Loucy (cell line): ENCODE measurements at regions not wholly inside any gene's neighbourhood (a gene's known extent, or its start where the extent isn't known, plus 50 kb on each side); places are given as distances from the start of the nearest gene placed in this dataset.

Source experiments
- H2AFZ ChIP-seq: fragments of 200-600 bp; sonication (generic); 2 replicates; pipeline ENCODE4 v1.6.0; 2016; ENCODE audit warnings: antibody characterized with exemption, mild to moderate bottlenecking, low read length, moderate library complexity
- H3F3A ChIP-seq: fragments of 200-600 bp; 2 replicates; pipeline ENCODE4 v1.6.0; 2016; ENCODE audit warnings: antibody characterized with exemption, low read depth, mild to moderate bottlenecking
- H3K27me3 ChIP-seq: fragments of 200-600 bp; sonication (generic); 2 replicates; pipeline ENCODE4 v1.6.1; 2014; ENCODE audit warnings: low read length, mild to moderate bottlenecking; ENCODE audit not compliant: insufficient read depth, poor library complexity, severe bottlenecking
- H3K36me3 ChIP-seq: fragments of 200-600 bp; sonication (generic); 2 replicates; pipeline ENCODE4 v1.6.1; 2016; ENCODE audit warnings: low read length; ENCODE audit not compliant: insufficient read depth
- H3K4me1 ChIP-seq: fragments of 200-600 bp; sonication (generic); 2 replicates; pipeline ENCODE4 v1.5.1; 2014; ENCODE audit warnings: low read length, mild to moderate bottlenecking; ENCODE audit not compliant: insufficient read depth, poor library complexity, severe bottlenecking
- H3K4me2 ChIP-seq: fragments of 200-600 bp; sonication (generic); 2 replicates; pipeline ENCODE4 v1.6.0; 2014; ENCODE audit warnings: antibody characterized with exemption, low read length, low read depth, mild to moderate bottlenecking; ENCODE audit not compliant: poor library complexity, severe bottlenecking
- H3K4me3 ChIP-seq: fragments of 200-600 bp; sonication (generic); 2 replicates; pipeline ENCODE4 v1.5.1; 2014; ENCODE audit warnings: low read length, mild to moderate bottlenecking, mixed read lengths; ENCODE audit not compliant: poor library complexity, severe bottlenecking
- H3K79me2 ChIP-seq: fragments of 200-600 bp; sonication (generic); 2 replicates; pipeline ENCODE4 v1.6.1; 2014; ENCODE audit warnings: low read length; ENCODE audit not compliant: insufficient read depth
- H3K9ac ChIP-seq: fragments of 200-600 bp; sonication (generic); 2 replicates; pipeline ENCODE4 v1.6.0; 2014; ENCODE audit warnings: mild to moderate bottlenecking, low read depth, low read length, moderate library complexity; ENCODE audit not compliant: poor library complexity, severe bottlenecking
- H3K9me2 ChIP-seq: fragments of 200-600 bp; sonication (generic); replicated peaks from 2 replicates; pipeline ENCODE4 v1.6.1; 2016; ENCODE audit warnings: low read depth, low read length, mixed read lengths
- H3K9me3 ChIP-seq: fragments of 200-600 bp; sonication (generic); 2 replicates; pipeline ENCODE4 v1.6.1; 2014; ENCODE audit warnings: mild to moderate bottlenecking, antibody characterized with exemption, low read length, low read depth; ENCODE audit not compliant: insufficient read depth
- H4K20me1 ChIP-seq: fragments of 200-600 bp; sonication (generic); 2 replicates; pipeline ENCODE4 v1.6.0; 2014; ENCODE audit warnings: antibody characterized with exemption, low read length, mild to moderate bottlenecking; ENCODE audit not compliant: insufficient read depth, poor library complexity, severe bottlenecking
- CTCF ChIP-seq: fragments of 200-600 bp; sonication (generic); conservative IDR thresholded peaks from 2 replicates; pipeline ENCODE4 v1.5.1; 2014; ENCODE audit warnings: mild to moderate bottlenecking, antibody characterized with exemption, low read length
- EZH2phosphoT487 ChIP-seq: fragments of 200-600 bp; IDR thresholded peaks from 2 replicates; pipeline ENCODE4 v1.6.1; 2018; ENCODE audit warnings: antibody characterized with exemption, mild to moderate bottlenecking, moderate library complexity, borderline replicate concordance

GRCh38 chr5:97936231-97936630, 753.2 kb upstream of the RIOK2 start:
- H4K20me1 ChIP-seq: no peaks in the 10 kb centered on the region
- no peaks in the 10 kb centered on the region for H3K79me2 ChIP-seq
- no peak overlapping the region for H2AFZ ChIP-seq
- TF ChIP-seq CTCF: no peak
- no peak for TF ChIP-seq EZH2phosphoT487
- H3K4me2 ChIP-seq: no peak overlapping the region
- no peaks in the 10 kb centered on the region for H3K9me2 ChIP-seq
- H3K36me3 ChIP-seq: no peaks in the 10 kb centered on the region
- H3K9ac ChIP-seq: no peak overlapping the region
- no peaks in the 10 kb centered on the region for H3F3A ChIP-seq
- H3K4me1 ChIP-seq: no peaks in the 10 kb centered on the region
- no peaks in the 10 kb centered on the region for H3K27me3 ChIP-seq
- H3K9me3 ChIP-seq: no peaks in the 10 kb centered on the region
- no peak overlapping the region for H3K4me3 ChIP-seq

- no peaks in the 10 kb centered on the region for H3K27me3 ChIP-seq
- H4K20me1 ChIP-seq: no peaks in the 10 kb centered on the region
- H3K36me3 ChIP-seq: no peaks in the 10 kb centered on the region
- no peaks in the 10 kb centered on the region for H3K9me2 ChIP-seq
- H3K4me3 ChIP-seq: no peak overlapping the region
- H3K4me2 ChIP-seq: no peak overlapping the region
- H2AFZ ChIP-seq: no peak overlapping the region
- H3F3A ChIP-seq: no peaks in the 10 kb centered on the region
- TF ChIP-seq CTCF (no peak), EZH2phosphoT487 (no peak)
- H3K9ac ChIP-seq: no peak overlapping the region
- no peaks in the 10 kb centered on the region for H3K4me1 ChIP-seq
- no peaks in the 10 kb centered on the region for H3K9me3 ChIP-seq
- no peaks in the 10 kb centered on the region for H3K79me2 ChIP-seq
Measured at GRCh38 chr5:97937846-97938245, 754.8 kb upstream of the RIOK2 start.

- Histone ChIP-seq H3F3A (no peaks in the 10 kb centered on the region), H3K36me3 (no peaks in the 10 kb centered on the region), H3K79me2 (no peaks in the 10 kb centered on the region), H3K4me3 (no peak overlapping the region), H3K4me1 (no peaks in the 10 kb centered on the region), H4K20me1 (no peaks in the 10 kb centered on the region), H3K27me3 (no peaks in the 10 kb centered on the region), H3K9ac (no peak overlapping the region), H3K9me2 (no peaks in the 10 kb centered on the region), H3K9me3 (no peaks in the 10 kb centered on the region), H2AFZ (no peak overlapping the region), H3K4me2 (no peak overlapping the region)
- TF ChIP-seq EZH2phosphoT487: no peak
- no peak for TF ChIP-seq CTCF
Measured at GRCh38 chr5:97943036-97943435, 760.0 kb upstream of the RIOK2 start.
